Panc1 (cell line): ENCODE measurements at regions not wholly inside any gene's neighbourhood (a gene's known extent, or its start where the extent isn't known, plus 50 kb on each side); places are given as distances from the start of the nearest gene placed in this dataset.

ENCODE experiments used
- ATAC-seq: fragments of 200-7000 bp; cut with Tn5 transposase; 2 replicates; pipeline ENCODE4 v1.9.1; 2020; ENCODE audit warnings: mild to moderate bottlenecking, moderate library complexity
- BruUV-seq: library from RNA; stranded (reverse); fragments of 400-500 nt; replicated peaks from 2 replicates; lab custom pipeline; 2021; lab: Mats Ljungman, UMichigan
- CTCF ChIA-PET: fragments of 300-600 bp; sonication (Branson Sonifier 250); formaldehyde crosslinking; loops from one replicate; lab custom pipeline; 2022; ENCODE audit warnings: antibody characterized with exemption; lab: Charles Lee
- POLR2A ChIA-PET: fragments of 300-600 bp; sonication (Branson Sonifier 250); formaldehyde crosslinking; loops from one replicate; lab custom pipeline; 2022; ENCODE audit warnings: antibody characterized with exemption; lab: Charles Lee
- DNase-seq: peaks from one replicate; pipeline ENCODE4 v3.0.0-alpha.2; 2010; ENCODE audit warnings: low read depth, low spot score
- H3K27ac ChIP-seq: 2 replicates; pipeline ENCODE4 v1.5.1; 2011; ENCODE audit warnings: mild to moderate bottlenecking, low read length, inconsistent platforms
- H3K27me3 ChIP-seq: fragments of 200-500 bp; sonication (Bioruptor generic); 2 replicates; pipeline ENCODE4 v1.6.0; 2014; ENCODE audit warnings: low read length, inconsistent platforms; ENCODE audit not compliant: control insufficient read depth, insufficient read depth
- H3K36me3 ChIP-seq: fragments of 200-500 bp; sonication (Bioruptor generic); 2 replicates; pipeline ENCODE4 v1.5.1; 2014; ENCODE audit warnings: inconsistent platforms, mild to moderate bottlenecking, low read length, moderate library complexity; ENCODE audit not compliant: control insufficient read depth, insufficient read depth
- H3K4me1 ChIP-seq: 2 replicates; pipeline ENCODE4 v1.5.1; 2011; ENCODE audit warnings: inconsistent platforms, mild to moderate bottlenecking, low read length, moderate library complexity; ENCODE audit not compliant: control insufficient read depth, insufficient read depth
- H3K4me3 ChIP-seq, 2 experiments: 2 replicates each; pipeline ENCODE4 v1.5.1; 2011 to 2012; ENCODE audit warnings: low read depth in 2 of 2, low read length in 2 of 2, mild to moderate bottlenecking in 2 of 2, inconsistent platforms in 1 of 2, moderate library complexity in 1 of 2
- H3K9me3 ChIP-seq: fragments of 200-500 bp; sonication (Bioruptor generic); 2 replicates; pipeline ENCODE4 v1.5.1; 2014; ENCODE audit warnings: low read depth, mild to moderate bottlenecking, inconsistent platforms, low read length, moderate library complexity; ENCODE audit not compliant: control insufficient read depth, insufficient read depth
- POLR2AphosphoS5 ChIP-seq: IDR thresholded peaks from 2 replicates; pipeline ENCODE4 v1.6.1; 2012; ENCODE audit warnings: mild to moderate bottlenecking, low read depth, low read length, moderate library complexity
- SIN3A ChIP-seq: IDR thresholded peaks from 2 replicates; pipeline ENCODE4 v1.6.1; 2012; ENCODE audit warnings: low read depth, mild to moderate bottlenecking, low read length, moderate library complexity, borderline replicate concordance; ENCODE audit not compliant: insufficient read depth
- TCF7L2 ChIP-seq: IDR thresholded peaks from 2 replicates; pipeline ENCODE4 v1.6.1; 2011; ENCODE audit warnings: mild to moderate bottlenecking, low read depth, low read length, inconsistent platforms
- in situ Hi-C: cut with HindIII; loops from 2 replicates; pipeline ENCODE4 v1.10.0; 2016; ENCODE audit warnings: low sequenced_read_pairs, low pct_unique_long_range_greater_than_20kb
- intact Hi-C: fragments of 100-400 bp; cut with micrococcal nuclease; formaldehyde crosslinking; loops from one replicate; pipeline ENCODE4 v1.10.0; 2022; ENCODE audit not compliant: unreplicated experiment
- TF ChIP-seq, protein P1 (sequence below), 2 experiments: IDR thresholded peaks; 2 replicates each; pipeline ENCODE4 v1.6.1; 2011 to 2012; ENCODE audit warnings: low read depth in 2 of 2, control low read depth in 1 of 2, low read length in 1 of 2, mild to moderate bottlenecking in 1 of 2, moderate library complexity in 1 of 2; ENCODE audit not compliant: insufficient read depth in 1 of 2
- TF ChIP-seq, protein P2 (sequence below): fragments of 450-650 bp; IDR thresholded peaks from 2 replicates; pipeline ENCODE4 v1.5.1; 2017; ENCODE audit warnings: mild to moderate bottlenecking

DNA sequence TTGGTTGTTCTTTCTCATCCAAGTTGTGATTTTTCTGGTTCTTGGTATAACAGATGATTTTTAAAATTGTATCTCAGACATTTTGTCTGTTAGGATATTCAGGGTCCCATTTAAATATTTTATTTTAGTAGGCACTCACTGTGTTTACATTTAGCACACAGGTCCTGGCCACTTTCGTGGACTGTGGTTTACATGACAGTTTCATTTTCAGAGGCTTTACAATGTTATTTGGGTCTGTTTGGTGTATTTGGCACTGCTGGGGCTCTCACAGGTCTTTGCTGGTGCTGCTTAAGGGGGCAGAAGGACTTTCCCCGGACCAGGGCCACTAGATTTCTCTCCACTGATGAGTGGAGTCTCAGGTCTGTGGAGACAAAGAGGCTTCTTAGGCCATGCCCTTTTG is 75.5 kb upstream of the TGM3 start:
- H3K36me3 ChIP-seq, result no peaks in the 10 kb centered on the region
- no peaks in the 10 kb centered on the region for H3K9me3 ChIP-seq
- ChIA-PET CTCF (no interaction called here), POLR2A (no interaction called here)
- DNase-seq, result no peak
- no peaks in the 10 kb centered on the region for H3K4me1 ChIP-seq
- TF ChIP-seq TCF7L2, result no peak
- TF ChIP-seq, protein P1, sequence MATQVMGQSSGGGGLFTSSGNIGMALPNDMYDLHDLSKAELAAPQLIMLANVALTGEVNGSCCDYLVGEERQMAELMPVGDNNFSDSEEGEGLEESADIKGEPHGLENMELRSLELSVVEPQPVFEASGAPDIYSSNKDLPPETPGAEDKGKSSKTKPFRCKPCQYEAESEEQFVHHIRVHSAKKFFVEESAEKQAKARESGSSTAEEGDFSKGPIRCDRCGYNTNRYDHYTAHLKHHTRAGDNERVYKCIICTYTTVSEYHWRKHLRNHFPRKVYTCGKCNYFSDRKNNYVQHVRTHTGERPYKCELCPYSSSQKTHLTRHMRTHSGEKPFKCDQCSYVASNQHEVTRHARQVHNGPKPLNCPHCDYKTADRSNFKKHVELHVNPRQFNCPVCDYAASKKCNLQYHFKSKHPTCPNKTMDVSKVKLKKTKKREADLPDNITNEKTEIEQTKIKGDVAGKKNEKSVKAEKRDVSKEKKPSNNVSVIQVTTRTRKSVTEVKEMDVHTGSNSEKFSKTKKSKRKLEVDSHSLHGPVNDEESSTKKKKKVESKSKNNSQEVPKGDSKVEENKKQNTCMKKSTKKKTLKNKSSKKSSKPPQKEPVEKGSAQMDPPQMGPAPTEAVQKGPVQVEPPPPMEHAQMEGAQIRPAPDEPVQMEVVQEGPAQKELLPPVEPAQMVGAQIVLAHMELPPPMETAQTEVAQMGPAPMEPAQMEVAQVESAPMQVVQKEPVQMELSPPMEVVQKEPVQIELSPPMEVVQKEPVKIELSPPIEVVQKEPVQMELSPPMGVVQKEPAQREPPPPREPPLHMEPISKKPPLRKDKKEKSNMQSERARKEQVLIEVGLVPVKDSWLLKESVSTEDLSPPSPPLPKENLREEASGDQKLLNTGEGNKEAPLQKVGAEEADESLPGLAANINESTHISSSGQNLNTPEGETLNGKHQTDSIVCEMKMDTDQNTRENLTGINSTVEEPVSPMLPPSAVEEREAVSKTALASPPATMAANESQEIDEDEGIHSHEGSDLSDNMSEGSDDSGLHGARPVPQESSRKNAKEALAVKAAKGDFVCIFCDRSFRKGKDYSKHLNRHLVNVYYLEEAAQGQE (IDR thresholded peaks at IDR 0.05; ENCODE audit: insufficient read depth in 1 of 2, low read depth in 2 of 2, low read length in 1 of 2), result no peak
- TF ChIP-seq POLR2AphosphoS5, result no peak
- TF ChIP-seq, protein P2, sequence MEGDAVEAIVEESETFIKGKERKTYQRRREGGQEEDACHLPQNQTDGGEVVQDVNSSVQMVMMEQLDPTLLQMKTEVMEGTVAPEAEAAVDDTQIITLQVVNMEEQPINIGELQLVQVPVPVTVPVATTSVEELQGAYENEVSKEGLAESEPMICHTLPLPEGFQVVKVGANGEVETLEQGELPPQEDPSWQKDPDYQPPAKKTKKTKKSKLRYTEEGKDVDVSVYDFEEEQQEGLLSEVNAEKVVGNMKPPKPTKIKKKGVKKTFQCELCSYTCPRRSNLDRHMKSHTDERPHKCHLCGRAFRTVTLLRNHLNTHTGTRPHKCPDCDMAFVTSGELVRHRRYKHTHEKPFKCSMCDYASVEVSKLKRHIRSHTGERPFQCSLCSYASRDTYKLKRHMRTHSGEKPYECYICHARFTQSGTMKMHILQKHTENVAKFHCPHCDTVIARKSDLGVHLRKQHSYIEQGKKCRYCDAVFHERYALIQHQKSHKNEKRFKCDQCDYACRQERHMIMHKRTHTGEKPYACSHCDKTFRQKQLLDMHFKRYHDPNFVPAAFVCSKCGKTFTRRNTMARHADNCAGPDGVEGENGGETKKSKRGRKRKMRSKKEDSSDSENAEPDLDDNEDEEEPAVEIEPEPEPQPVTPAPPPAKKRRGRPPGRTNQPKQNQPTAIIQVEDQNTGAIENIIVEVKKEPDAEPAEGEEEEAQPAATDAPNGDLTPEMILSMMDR, result no peak
- TF ChIP-seq SIN3A, result no peak
- no peak for ATAC-seq
- in situ Hi-C loops (no loop called here), intact Hi-C loops (no loop called here)
- H3K4me3 ChIP-seq, result no peak overlapping the region
- no peak overlapping the region for H3K27ac ChIP-seq
- H3K27me3 ChIP-seq, result 0 out of 2 replicates have a peak, but pooled peaks cover 2% of the 10 kb centered on the region
- no TSS peak for BruUV-seq

DNA sequence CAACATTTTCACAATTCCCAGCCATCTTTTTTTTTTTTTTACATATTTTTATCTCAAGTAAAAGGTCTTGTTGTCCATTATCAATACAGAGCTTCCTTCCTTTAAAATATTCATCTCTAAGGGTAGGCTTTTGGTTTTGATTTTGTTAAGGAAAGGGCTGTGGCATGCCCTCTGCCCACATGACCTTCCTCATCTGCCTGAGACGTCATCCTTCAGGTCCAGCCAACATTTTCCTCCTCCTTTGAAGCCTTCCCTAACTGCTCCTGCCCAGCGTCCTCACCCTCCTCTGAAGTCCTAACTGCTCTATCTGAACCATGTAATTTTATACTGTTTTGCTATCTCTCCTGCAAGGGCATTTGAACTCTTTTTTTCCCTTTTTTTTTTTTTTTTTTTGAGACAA is 73.9 kb upstream of the TGM3 start:
- POLR2A ChIA-PET, result interaction anchor here (0.7 kb wide), 1 partner anchor 435 kb away, joined by 7 read pairs; no protein-coding TSS in a partner anchor
- Histone ChIP-seq H3K27me3 (0 out of 2 replicates have a peak, but pooled peaks cover 2% of the 10 kb centered on the region), H3K9me3 (no peaks in the 10 kb centered on the region), H3K4me3 (no peak overlapping the region), H3K4me1 (no peaks in the 10 kb centered on the region), H3K36me3 (no peaks in the 10 kb centered on the region), H3K27ac (no peak overlapping the region)
- TF ChIP-seq TCF7L2 (no peak), SIN3A (no peak), POLR2AphosphoS5 (no peak)
- TF ChIP-seq, protein P2, result no peak
- TF ChIP-seq, protein P1 (IDR thresholded peaks at IDR 0.05; ENCODE audit: insufficient read depth in 1 of 2, low read depth in 2 of 2, low read length in 1 of 2), result no peak
- in situ Hi-C loops, result no loop called here
- no TSS peak for BruUV-seq
- ATAC-seq, result no peak
- DNase-seq, result no peak
- CTCF ChIA-PET, result no interaction called here
- intact Hi-C loops, result no loop called here
